HEK293 (cell line): ENCODE measurements at regions not wholly inside any gene's neighbourhood (a gene's known extent, or its start where the extent isn't known, plus 50 kb on each side); places are given as distances from the start of the nearest gene placed in this dataset.

Source experiments
- CTCF ChIA-PET: fragments of 350-600 bp; formaldehyde crosslinking; extraction: SDS; loops from one replicate; lab custom pipeline; 2021; ENCODE audit warnings: antibody characterized with exemption; lab: Yijun Ruan, JAX
- POLR2A ChIA-PET: fragments of 300-600 bp; formaldehyde crosslinking; extraction: SDS; loops from one replicate; lab custom pipeline; 2020; ENCODE audit warnings: antibody characterized with exemption, inconsistent platforms; lab: Yijun Ruan, JAX
- H3K27ac ChIP-seq: fragments of 200-500 bp; sonication (Bioruptor generic); 2 replicates; pipeline ENCODE4 v1.5.1; 2014; ENCODE audit warnings: low read depth, low read length, control low read depth, inconsistent platforms; ENCODE audit errors: extremely low read depth
- H3K36me3 ChIP-seq, 2 experiments: fragments of 200-500 bp in 1 of 2; sonication (Bioruptor generic) in 1 of 2; 1 replicate in 1 of 2; 2 replicates in 1 of 2; pipeline ENCODE4 v1.5.1; 2014 to 2017; ENCODE audit warnings: inconsistent platforms in 2 of 2, low read length in 2 of 2; ENCODE audit not compliant: control insufficient read depth in 2 of 2, insufficient read depth in 1 of 2
- H3K4me1 ChIP-seq: fragments of 200-500 bp; sonication (Bioruptor generic); 2 replicates; pipeline ENCODE4 v1.5.1; 2014; ENCODE audit warnings: mild to moderate bottlenecking, low read length, inconsistent platforms; ENCODE audit not compliant: control insufficient read depth, insufficient read depth
- H3K4me3 ChIP-seq: 2 replicates; pipeline ENCODE4 v1.5.1; 2011; ENCODE audit warnings: low read depth, mild to moderate bottlenecking, control low read depth, low read length, moderate library complexity
- H3K9me3 ChIP-seq: fragments of 200-500 bp; sonication (Bioruptor generic); 2 replicates; pipeline ENCODE4 v1.5.1; 2014; ENCODE audit warnings: low read depth, low read length, inconsistent platforms; ENCODE audit not compliant: control insufficient read depth, insufficient read depth
- OVOL3 ChIP-seq: fragments of 450-650 bp; formaldehyde crosslinking; IDR thresholded peaks from 2 replicates; pipeline ENCODE4 v1.5.1; 2016; ENCODE audit warnings: missing biosample characterization, missing genetic modification characterization
- SALL2 ChIP-seq: fragments of 450-650 bp; formaldehyde crosslinking; IDR thresholded peaks from 2 replicates; pipeline ENCODE4 v1.5.0; 2017; ENCODE audit warnings: missing biosample characterization, mild to moderate bottlenecking, missing genetic modification characterization, borderline replicate concordance
- SCRT1 ChIP-seq: fragments of 450-650 bp; formaldehyde crosslinking; IDR thresholded peaks from 2 replicates; pipeline ENCODE4 v1.5.1; 2016; ENCODE audit warnings: missing biosample characterization, missing genetic modification characterization, borderline replicate concordance
- SCRT2 ChIP-seq: fragments of 450-650 bp; formaldehyde crosslinking; IDR thresholded peaks from 2 replicates; pipeline ENCODE4 v1.5.1; 2016; ENCODE audit warnings: missing biosample characterization, missing genetic modification characterization
- TRIM28 ChIP-seq: IDR thresholded peaks from 2 replicates; pipeline ENCODE4 v1.6.1; 2011; ENCODE audit warnings: low read length, control low read depth, borderline replicate concordance
- ZFP3 ChIP-seq: fragments of 450-650 bp; formaldehyde crosslinking; IDR thresholded peaks from 2 replicates; pipeline ENCODE4 v1.5.1; 2016; ENCODE audit warnings: low read depth, missing biosample characterization, missing genetic modification characterization
- ZNF24 ChIP-seq: fragments of 450-650 bp; formaldehyde crosslinking; IDR thresholded peaks from 2 replicates; pipeline ENCODE4 v1.5.1; 2016; ENCODE audit warnings: missing biosample characterization, missing genetic modification characterization
- ZNF248 ChIP-seq: fragments of 450-650 bp; formaldehyde crosslinking; IDR thresholded peaks from 2 replicates; pipeline ENCODE4 v1.5.1; 2017; ENCODE audit warnings: missing biosample characterization, missing genetic modification characterization
- ZNF394 ChIP-seq: fragments of 450-650 bp; formaldehyde crosslinking; IDR thresholded peaks from 2 replicates; pipeline ENCODE4 v1.5.1; 2016; ENCODE audit warnings: missing biosample characterization, missing genetic modification characterization, mild to moderate bottlenecking, moderate library complexity, borderline replicate concordance
- ZNF48 ChIP-seq: fragments of 450-650 bp; formaldehyde crosslinking; IDR thresholded peaks from 2 replicates; pipeline ENCODE4 v1.5.1; 2016; ENCODE audit warnings: missing biosample characterization, missing genetic modification characterization
- ZNF501 ChIP-seq: fragments of 450-650 bp; formaldehyde crosslinking; IDR thresholded peaks from 2 replicates; pipeline ENCODE4 v1.5.1; 2016; ENCODE audit warnings: missing biosample characterization, missing genetic modification characterization
- ZNF747 ChIP-seq: fragments of 450-650 bp; formaldehyde crosslinking; IDR thresholded peaks from 2 replicates; pipeline ENCODE4 v1.5.1; 2016; ENCODE audit warnings: missing biosample characterization, missing genetic modification characterization
- TF ChIP-seq, protein P1 (sequence below): fragments of 450-650 bp; formaldehyde crosslinking; IDR thresholded peaks from 2 replicates; pipeline ENCODE4 v1.5.1; 2016; ENCODE audit warnings: missing biosample characterization, missing genetic modification characterization
- TF ChIP-seq, protein P2 (sequence below): fragments of 450-650 bp; formaldehyde crosslinking; conservative IDR thresholded peaks from 2 replicates; pipeline ENCODE4 v1.5.1; 2016; ENCODE audit warnings: low read depth, missing biosample characterization, missing genetic modification characterization
- TF ChIP-seq, protein P3 (sequence below): fragments of 450-650 bp; formaldehyde crosslinking; IDR thresholded peaks from 2 replicates; pipeline ENCODE4 v1.5.1; 2016; ENCODE audit warnings: missing biosample characterization, missing genetic modification characterization
- TF ChIP-seq, protein P4 (sequence below): fragments of 450-650 bp; formaldehyde crosslinking; IDR thresholded peaks from 2 replicates; pipeline ENCODE4 v1.5.1; 2017; ENCODE audit warnings: missing biosample characterization, missing genetic modification characterization

DNA sequence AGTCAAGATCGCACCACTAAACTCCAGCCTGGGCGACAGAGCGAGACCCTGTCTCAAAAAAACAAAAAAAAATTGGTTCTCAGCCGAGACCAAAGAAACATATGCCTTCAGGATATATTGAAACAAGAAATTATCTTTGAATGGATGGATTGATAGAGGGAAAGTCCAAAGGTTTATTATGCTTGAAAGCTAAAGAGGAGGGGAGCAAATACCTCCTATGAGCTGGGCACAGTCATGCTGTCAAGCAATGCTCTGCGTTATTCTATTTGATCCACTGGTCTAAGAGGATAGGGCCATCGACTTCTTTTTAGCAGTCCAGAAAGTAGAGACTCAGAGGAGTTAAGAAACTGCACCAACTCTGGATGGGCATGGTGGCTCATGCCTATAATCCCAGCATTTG, 85.9 kb upstream of the SLC34A2 start (continued):
- TF ChIP-seq ZNF24 (tag by site-specific recombination) = no peak
- TF ChIP-seq OVOL3 (tag by site-specific recombination) = no peak
- no peak for TF ChIP-seq SCRT1

DNA sequence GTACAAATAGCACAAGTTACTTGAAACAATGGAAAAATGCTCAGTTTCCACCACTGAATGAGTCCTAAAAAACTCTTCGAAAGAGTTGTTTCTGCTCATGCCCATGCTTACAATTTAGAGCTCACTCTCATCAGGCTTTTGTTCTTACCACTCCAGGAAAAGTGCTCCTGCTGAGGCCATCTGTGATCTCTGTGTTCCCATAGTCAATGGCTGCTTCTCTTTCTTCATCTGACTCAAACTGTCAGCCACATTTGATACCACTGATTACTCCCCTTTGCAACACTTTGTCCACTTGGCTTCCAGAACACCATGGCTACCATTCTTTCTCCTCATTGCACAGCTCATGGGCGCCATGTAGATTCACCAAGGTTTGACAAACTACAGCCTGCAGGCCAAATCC, 80.0 kb upstream of the SLC34A2 start:
- Histone ChIP-seq H3K9me3 (no peaks in the 10 kb centered on the region), H3K4me3 (no peak overlapping the region), H3K4me1 (no peaks in the 10 kb centered on the region), H3K36me3 (no peaks in the 10 kb centered on the region), H3K27ac (no peak overlapping the region)
- CTCF ChIA-PET = no interaction called here
- POLR2A ChIA-PET = no interaction called here
- TF ChIP-seq, protein P1, sequence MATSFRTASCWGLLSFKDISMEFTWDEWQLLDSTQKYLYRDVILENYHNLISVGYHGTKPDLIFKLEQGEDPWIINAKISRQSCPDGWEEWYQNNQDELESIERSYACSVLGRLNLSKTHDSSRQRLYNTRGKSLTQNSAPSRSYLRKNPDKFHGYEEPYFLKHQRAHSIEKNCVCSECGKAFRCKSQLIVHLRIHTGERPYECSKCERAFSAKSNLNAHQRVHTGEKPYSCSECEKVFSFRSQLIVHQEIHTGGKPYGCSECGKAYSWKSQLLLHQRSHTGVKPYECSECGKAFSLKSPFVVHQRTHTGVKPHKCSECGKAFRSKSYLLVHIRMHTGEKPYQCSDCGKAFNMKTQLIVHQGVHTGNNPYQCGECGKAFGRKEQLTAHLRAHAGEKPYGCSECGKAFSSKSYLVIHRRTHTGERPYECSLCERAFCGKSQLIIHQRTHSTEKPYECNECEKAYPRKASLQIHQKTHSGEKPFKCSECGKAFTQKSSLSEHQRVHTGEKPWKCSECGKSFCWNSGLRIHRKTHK (tag by site-specific recombination) = no peak
- TF ChIP-seq SCRT2 (tag by site-specific recombination) (no peak), ZNF394 (tag by site-specific recombination) (no peak), ZNF747 (tag by site-specific recombination) (no peak), ZNF48 (no peak), ZNF501 (tag by site-specific recombination) (no peak), TRIM28 (no peak), SALL2 (tag by site-specific recombination) (no peak), ZFP3 (tag by site-specific recombination) (no peak), ZNF248 (tag by site-specific recombination) (no peak)
- TF ChIP-seq, protein P2, sequence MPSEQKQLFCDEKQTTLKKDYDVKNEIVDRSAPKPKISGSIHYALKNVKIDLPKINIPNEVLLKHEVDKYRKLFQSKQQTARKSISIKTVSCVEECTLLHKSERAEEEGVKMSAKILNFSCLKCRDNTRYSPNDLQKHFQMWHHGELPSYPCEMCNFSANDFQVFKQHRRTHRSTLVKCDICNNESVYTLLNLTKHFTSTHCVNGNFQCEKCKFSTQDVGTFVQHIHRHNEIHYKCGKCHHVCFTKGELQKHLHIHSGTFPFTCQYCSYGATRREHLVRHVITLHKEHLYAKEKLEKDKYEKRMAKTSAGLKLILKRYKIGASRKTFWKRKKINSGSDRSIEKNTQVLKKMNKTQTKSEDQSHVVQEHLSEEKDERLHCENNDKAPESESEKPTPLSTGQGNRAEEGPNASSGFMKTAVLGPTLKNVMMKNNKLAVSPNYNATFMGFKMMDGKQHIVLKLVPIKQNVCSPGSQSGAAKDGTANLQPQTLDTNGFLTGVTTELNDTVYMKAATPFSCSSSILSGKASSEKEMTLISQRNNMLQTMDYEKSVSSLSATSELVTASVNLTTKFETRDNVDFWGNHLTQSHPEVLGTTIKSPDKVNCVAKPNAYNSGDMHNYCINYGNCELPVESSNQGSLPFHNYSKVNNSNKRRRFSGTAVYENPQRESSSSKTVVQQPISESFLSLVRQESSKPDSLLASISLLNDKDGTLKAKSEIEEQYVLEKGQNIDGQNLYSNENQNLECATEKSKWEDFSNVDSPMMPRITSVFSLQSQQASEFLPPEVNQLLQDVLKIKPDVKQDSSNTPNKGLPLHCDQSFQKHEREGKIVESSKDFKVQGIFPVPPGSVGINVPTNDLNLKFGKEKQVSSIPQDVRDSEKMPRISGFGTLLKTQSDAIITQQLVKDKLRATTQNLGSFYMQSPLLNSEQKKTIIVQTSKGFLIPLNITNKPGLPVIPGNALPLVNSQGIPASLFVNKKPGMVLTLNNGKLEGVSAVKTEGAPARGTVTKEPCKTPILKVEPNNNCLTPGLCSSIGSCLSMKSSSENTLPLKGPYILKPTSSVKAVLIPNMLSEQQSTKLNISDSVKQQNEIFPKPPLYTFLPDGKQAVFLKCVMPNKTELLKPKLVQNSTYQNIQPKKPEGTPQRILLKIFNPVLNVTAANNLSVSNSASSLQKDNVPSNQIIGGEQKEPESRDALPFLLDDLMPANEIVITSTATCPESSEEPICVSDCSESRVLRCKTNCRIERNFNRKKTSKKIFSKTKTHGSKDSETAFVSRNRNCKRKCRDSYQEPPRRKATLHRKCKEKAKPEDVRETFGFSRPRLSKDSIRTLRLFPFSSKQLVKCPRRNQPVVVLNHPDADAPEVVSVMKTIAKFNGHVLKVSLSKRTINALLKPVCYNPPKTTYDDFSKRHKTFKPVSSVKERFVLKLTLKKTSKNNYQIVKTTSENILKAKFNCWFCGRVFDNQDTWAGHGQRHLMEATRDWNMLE (tag by site-specific recombination) = no peak
- TF ChIP-seq, protein P3, sequence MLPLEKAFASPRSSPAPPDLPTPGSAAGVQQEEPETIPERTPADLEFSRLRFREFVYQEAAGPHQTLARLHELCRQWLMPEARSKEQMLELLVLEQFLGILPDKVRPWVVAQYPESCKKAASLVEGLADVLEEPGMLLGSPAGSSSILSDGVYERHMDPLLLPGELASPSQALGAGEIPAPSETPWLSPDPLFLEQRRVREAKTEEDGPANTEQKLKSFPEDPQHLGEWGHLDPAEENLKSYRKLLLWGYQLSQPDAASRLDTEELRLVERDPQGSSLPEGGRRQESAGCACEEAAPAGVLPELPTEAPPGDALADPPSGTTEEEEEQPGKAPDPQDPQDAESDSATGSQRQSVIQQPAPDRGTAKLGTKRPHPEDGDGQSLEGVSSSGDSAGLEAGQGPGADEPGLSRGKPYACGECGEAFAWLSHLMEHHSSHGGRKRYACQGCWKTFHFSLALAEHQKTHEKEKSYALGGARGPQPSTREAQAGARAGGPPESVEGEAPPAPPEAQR = no peak

DNA sequence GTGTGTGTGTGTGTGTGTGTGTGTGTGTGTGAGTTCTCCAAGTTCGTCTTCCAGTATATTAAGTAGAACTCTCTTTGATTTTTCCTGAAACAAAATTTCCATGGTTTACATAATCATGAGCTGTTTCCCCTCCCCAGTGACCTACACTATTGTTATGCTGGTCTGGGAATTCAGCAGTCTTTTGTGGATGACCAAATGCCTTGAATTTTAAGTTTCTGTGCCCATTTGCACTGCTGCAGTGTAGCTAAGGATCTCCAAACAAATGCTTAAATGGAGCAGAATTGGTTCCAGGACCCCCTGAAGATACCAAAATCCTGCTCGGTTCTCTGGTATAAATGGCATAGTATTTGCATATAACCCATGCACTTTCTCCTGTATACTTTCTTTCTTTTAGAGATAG, 77.2 kb upstream of the SLC34A2 start:
- no peaks in the 10 kb centered on the region for H3K4me1 ChIP-seq
- CTCF ChIA-PET = interaction anchor here (0.6 kb wide), 1 partner anchor 146 kb away, joined by 3 read pairs; no protein-coding TSS in a partner anchor
- TF ChIP-seq, protein P4, sequence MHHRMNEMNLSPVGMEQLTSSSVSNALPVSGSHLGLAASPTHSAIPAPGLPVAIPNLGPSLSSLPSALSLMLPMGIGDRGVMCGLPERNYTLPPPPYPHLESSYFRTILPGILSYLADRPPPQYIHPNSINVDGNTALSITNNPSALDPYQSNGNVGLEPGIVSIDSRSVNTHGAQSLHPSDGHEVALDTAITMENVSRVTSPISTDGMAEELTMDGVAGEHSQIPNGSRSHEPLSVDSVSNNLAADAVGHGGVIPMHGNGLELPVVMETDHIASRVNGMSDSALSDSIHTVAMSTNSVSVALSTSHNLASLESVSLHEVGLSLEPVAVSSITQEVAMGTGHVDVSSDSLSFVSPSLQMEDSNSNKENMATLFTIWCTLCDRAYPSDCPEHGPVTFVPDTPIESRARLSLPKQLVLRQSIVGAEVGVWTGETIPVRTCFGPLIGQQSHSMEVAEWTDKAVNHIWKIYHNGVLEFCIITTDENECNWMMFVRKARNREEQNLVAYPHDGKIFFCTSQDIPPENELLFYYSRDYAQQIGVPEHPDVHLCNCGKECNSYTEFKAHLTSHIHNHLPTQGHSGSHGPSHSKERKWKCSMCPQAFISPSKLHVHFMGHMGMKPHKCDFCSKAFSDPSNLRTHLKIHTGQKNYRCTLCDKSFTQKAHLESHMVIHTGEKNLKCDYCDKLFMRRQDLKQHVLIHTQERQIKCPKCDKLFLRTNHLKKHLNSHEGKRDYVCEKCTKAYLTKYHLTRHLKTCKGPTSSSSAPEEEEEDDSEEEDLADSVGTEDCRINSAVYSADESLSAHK = no peak
- TF ChIP-seq, all 188 proteins: peak for 0
- Histone ChIP-seq H3K27ac (no peak overlapping the region), H3K4me3 (no peak overlapping the region), H3K36me3 (no peaks in the 10 kb centered on the region), H3K9me3 (no peaks in the 10 kb centered on the region)
- POLR2A ChIA-PET = no interaction called here
